Keratinocyte (primary cell): ENCODE measurements at regions not wholly inside any gene's neighbourhood (a gene's known extent, or its start where the extent isn't known, plus 50 kb on each side); places are given as distances from the start of the nearest gene placed in this dataset.

ENCODE experiments used
- DNase-seq: peaks from one replicate; pipeline ENCODE4 v3.0.0-alpha.2; 2011; ENCODE audit warnings: low read depth, missing footprints, low spot score
- FAIRE-seq: peaks from 2 replicates; lab custom pipeline; 2011; peaks lifted over from hg19 to GRCh38; lab: Jason Lieb, UNC
- H2AFZ ChIP-seq: 2 replicates; pipeline ENCODE4 v1.6.0; 2012; ENCODE audit warnings: low read length, control low read depth, inconsistent platforms; ENCODE audit not compliant: control insufficient read depth
- H3K27ac ChIP-seq: 2 replicates; pipeline ENCODE4 v1.5.1; 2011; ENCODE audit warnings: low read length; ENCODE audit not compliant: control insufficient read depth, insufficient read depth
- H3K27me3 ChIP-seq: 3 replicates; pipeline ENCODE4 v1.6.0; 2011; ENCODE audit warnings: low read length; ENCODE audit not compliant: control insufficient read depth, insufficient read depth; ENCODE audit errors: extremely low read depth
- H3K36me3 ChIP-seq, 2 experiments: 2 replicates in 1 of 2; 3 replicates in 1 of 2; pipeline ENCODE4 v1.5.1; 2011; ENCODE audit warnings: low read length in 2 of 2, mild to moderate bottlenecking in 1 of 2; ENCODE audit not compliant: control insufficient read depth in 2 of 2, insufficient read depth in 2 of 2; ENCODE audit errors: extremely low read depth in 1 of 2
- H3K4me1 ChIP-seq: 3 replicates; pipeline ENCODE4 v1.5.1; 2011; ENCODE audit warnings: low read length; ENCODE audit not compliant: control insufficient read depth, insufficient read depth; ENCODE audit errors: extremely low read depth
- H3K4me2 ChIP-seq: 3 replicates; pipeline ENCODE4 v1.6.0; 2011; ENCODE audit warnings: low read depth, low read length; ENCODE audit not compliant: control insufficient read depth, insufficient read depth; ENCODE audit errors: extremely low read depth
- H3K4me3 ChIP-seq, 3 experiments: fragments of 200-600 bp in 1 of 3; sonication (generic) in 1 of 3; 2 replicates in 2 of 3; 3 replicates in 1 of 3; pipeline ENCODE4 v1.5.1; 2011 to 2016; ENCODE audit warnings: low read length in 3 of 3, mild to moderate bottlenecking in 3 of 3, control low read depth in 2 of 3, inconsistent platforms in 1 of 3, low read depth in 1 of 3, mixed read lengths in 1 of 3, mixed run types in 1 of 3, moderate library complexity in 1 of 3; ENCODE audit not compliant: control insufficient read depth in 2 of 3, insufficient read depth in 2 of 3; ENCODE audit errors: extremely low read depth in 1 of 3
- H3K79me2 ChIP-seq: 2 replicates; pipeline ENCODE4 v1.6.0; 2012; ENCODE audit warnings: low read length; ENCODE audit not compliant: control insufficient read depth, insufficient read depth
- H3K9ac ChIP-seq: 3 replicates; pipeline ENCODE4 v1.6.0; 2011; ENCODE audit warnings: low read length; ENCODE audit not compliant: control insufficient read depth, insufficient read depth; ENCODE audit errors: extremely low read depth
- H3K9me1 ChIP-seq: 3 replicates; pipeline ENCODE4 v1.6.0; 2011; ENCODE audit warnings: low read length; ENCODE audit not compliant: control insufficient read depth, insufficient read depth; ENCODE audit errors: extremely low read depth
- H3K9me3 ChIP-seq: 2 replicates; pipeline ENCODE4 v1.5.1; 2012; ENCODE audit warnings: low read depth, low read length; ENCODE audit not compliant: control insufficient read depth
- H4K20me1 ChIP-seq: 3 replicates; pipeline ENCODE4 v1.6.0; 2011; ENCODE audit warnings: low read length; ENCODE audit not compliant: control insufficient read depth, insufficient read depth; ENCODE audit errors: extremely low read depth
- EZH2 ChIP-seq: IDR thresholded peaks from one replicate; pipeline ENCODE4 v1.6.1; 2012; ENCODE audit warnings: inconsistent platforms, mild to moderate bottlenecking, low read length, moderate library complexity
- dilution Hi-C: fragments of 300-500 bp; cut with MboI; formaldehyde crosslinking; loops from one replicate; pipeline ENCODE4 v1.7.0; 2020; ENCODE audit warnings: low sequenced_read_pairs; ENCODE audit not compliant: extremely low pct_ligation_motif_present
- TF ChIP-seq, protein P1 (sequence below), 3 experiments: IDR thresholded peaks in 1 of 3; conservative IDR thresholded peaks in 1 of 3; optimal IDR thresholded peaks in 1 of 3; 2 replicates in 2 of 3; 3 replicates in 1 of 3; pipeline versions ENCODE3 to v1.5.1; 2011; ENCODE audit warnings: low read length in 3 of 3, mild to moderate bottlenecking in 3 of 3, moderate library complexity in 2 of 3, control low read depth in 1 of 3, inconsistent platforms in 1 of 3; ENCODE audit not compliant: insufficient read depth in 2 of 3; ENCODE audit errors: extremely low read depth in 1 of 3

DNA sequence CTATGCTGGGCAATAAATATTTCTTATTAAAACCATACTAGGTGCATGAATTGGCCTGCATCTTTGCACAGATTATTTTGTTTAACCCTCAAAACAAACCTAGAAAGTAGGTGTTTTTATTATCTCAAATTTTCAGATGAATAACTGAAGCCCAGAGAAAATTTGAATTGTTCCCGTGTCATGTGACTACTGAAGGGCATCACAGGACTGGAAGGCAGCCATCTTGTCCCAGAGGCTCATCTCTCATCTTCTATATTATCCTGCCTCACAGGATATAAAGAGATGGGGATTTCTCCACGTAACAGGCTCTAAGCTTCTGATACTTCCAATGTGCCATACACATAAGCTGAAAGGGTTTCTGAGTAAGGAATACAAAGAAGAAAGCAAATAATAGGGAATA is 84.0 kb upstream of the ODAD2 start:
- H4K20me1 ChIP-seq, result no peaks in the 10 kb centered on the region
- H2AFZ ChIP-seq, result no peak overlapping the region
- H3K27me3 ChIP-seq, result no peaks in the 10 kb centered on the region
- H3K9me1 ChIP-seq, result no peaks in the 10 kb centered on the region
- no peak for FAIRE-seq
- peaks cover 4% of the 10 kb centered on the region for H3K4me1 ChIP-seq
- no peak for DNase-seq
- H3K36me3 ChIP-seq, result peaks cover 0 to 1% of the 10 kb centered on the region in 2 experiments
- no peak overlapping the region for H3K4me2 ChIP-seq
- TF ChIP-seq, protein P1, sequence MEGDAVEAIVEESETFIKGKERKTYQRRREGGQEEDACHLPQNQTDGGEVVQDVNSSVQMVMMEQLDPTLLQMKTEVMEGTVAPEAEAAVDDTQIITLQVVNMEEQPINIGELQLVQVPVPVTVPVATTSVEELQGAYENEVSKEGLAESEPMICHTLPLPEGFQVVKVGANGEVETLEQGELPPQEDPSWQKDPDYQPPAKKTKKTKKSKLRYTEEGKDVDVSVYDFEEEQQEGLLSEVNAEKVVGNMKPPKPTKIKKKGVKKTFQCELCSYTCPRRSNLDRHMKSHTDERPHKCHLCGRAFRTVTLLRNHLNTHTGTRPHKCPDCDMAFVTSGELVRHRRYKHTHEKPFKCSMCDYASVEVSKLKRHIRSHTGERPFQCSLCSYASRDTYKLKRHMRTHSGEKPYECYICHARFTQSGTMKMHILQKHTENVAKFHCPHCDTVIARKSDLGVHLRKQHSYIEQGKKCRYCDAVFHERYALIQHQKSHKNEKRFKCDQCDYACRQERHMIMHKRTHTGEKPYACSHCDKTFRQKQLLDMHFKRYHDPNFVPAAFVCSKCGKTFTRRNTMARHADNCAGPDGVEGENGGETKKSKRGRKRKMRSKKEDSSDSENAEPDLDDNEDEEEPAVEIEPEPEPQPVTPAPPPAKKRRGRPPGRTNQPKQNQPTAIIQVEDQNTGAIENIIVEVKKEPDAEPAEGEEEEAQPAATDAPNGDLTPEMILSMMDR (optimal IDR thresholded peaks at IDR 0.05 in 1 of 3, IDR thresholded peaks at IDR 0.05 in 1 of 3, conservative IDR thresholded peaks at IDR 0.05 in 1 of 3; ENCODE audit: extremely low read depth in 1 of 3, insufficient read depth in 2 of 3, low read length in 3 of 3), result no peak
- no peak for TF ChIP-seq EZH2
- no peak overlapping the region for H3K4me3 ChIP-seq
- dilution Hi-C loops, result no loop called here
- no peak overlapping the region for H3K27ac ChIP-seq
- no peaks in the 10 kb centered on the region for H3K79me2 ChIP-seq
- H3K9me3 ChIP-seq, result no peaks in the 10 kb centered on the region
- no peak overlapping the region for H3K9ac ChIP-seq

DNA sequence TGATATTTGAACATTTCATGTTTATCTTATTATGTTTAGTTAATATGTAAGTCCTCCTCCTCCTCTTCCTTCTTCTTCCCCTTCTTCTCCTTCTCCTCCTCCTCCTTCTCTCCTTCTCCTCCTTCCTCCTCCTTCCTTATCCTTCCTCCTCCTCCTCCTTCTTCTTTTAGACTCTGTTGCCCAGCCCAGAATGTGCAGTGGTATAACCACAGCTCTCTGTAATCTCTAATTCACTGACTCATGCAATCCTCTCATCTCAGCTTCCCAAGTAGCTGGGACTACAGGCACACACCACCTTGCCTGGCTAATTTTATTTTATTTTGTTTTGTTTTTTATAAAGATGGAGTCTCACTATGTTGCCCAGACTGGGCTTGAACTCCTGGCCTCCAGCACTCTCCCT is 83.4 kb upstream of the ODAD2 start:
- dilution Hi-C loops, result no loop called here
- no peaks in the 10 kb centered on the region for H4K20me1 ChIP-seq

More for the DNA sequence above, 83.4 kb upstream of the ODAD2 start:
- DNase-seq, result no peak
- Histone ChIP-seq H3K4me3 (no peak overlapping the region), H3K36me3 (peaks cover 0 to 1% of the 10 kb centered on the region in 2 experiments), H3K9me3 (no peaks in the 10 kb centered on the region), H3K27me3 (no peaks in the 10 kb centered on the region), H3K79me2 (no peaks in the 10 kb centered on the region), H3K9ac (no peak overlapping the region), H3K27ac (no peak overlapping the region), H3K4me1 (peaks cover 5% of the 10 kb centered on the region), H2AFZ (no peak overlapping the region), H3K4me2 (no peak overlapping the region), H3K9me1 (no peaks in the 10 kb centered on the region)
- TF ChIP-seq, protein P1 (optimal IDR thresholded peaks at IDR 0.05 in 1 of 3, IDR thresholded peaks at IDR 0.05 in 1 of 3, conservative IDR thresholded peaks at IDR 0.05 in 1 of 3; ENCODE audit: extremely low read depth in 1 of 3, insufficient read depth in 2 of 3, low read length in 3 of 3), result no peak
- TF ChIP-seq EZH2, result no peak
- no peak for FAIRE-seq
